Vagina (tissue), 2 donors: ENCODE measurements at regions not wholly inside any gene's neighbourhood (a gene's known extent, or its start where the extent isn't known, plus 50 kb on each side); places are given as distances from the start of the nearest gene placed in this dataset.

Experiments
- DNase-seq, 2 donors: peaks; one replicate each; pipeline ENCODE4 v3.0.0-alpha.2; 2017; ENCODE audit errors: extremely low spot score in 2 of 2
- H3K27ac ChIP-seq: fragments of 200-600 bp; sonication (generic); one replicate; pipeline ENCODE4 v1.5.1; 2019
- H3K27me3 ChIP-seq: fragments of 200-600 bp; sonication (generic); one replicate; pipeline ENCODE4 v1.5.1; 2019
- H3K36me3 ChIP-seq, 2 donors: fragments of 200-600 bp; sonication (generic); one replicate each; pipeline ENCODE4 v1.5.1; 2017 to 2019
- H3K4me1 ChIP-seq: fragments of 200-600 bp; sonication (generic); one replicate; pipeline ENCODE4 v1.5.1; 2019
- H3K4me3 ChIP-seq, 2 donors: fragments of 200-600 bp; sonication (generic); 1 replicate in 1 of 2; 2 replicates in 1 of 2; pipeline ENCODE4 v1.5.1; 2016 to 2019
- H3K9me3 ChIP-seq: fragments of 200-600 bp; sonication (generic); one replicate; pipeline ENCODE4 v1.5.1; 2019
- CTCF ChIP-seq, 3 experiments: fragments of 450-650 bp in 2 of 3; fragments of 200-600 bp in 1 of 3; sonication (generic) in 1 of 3; IDR thresholded peaks; one replicate each; pipeline ENCODE4 v1.5.1; 2017 to 2019; ENCODE audit warnings: antibody characterized with exemption in 3 of 3, mild to moderate bottlenecking in 2 of 3, moderate library complexity in 2 of 3
- POLR2A ChIP-seq, 2 donors: fragments of 450-650 bp; IDR thresholded peaks; one replicate each; pipeline ENCODE4 v1.6.1; 2017; ENCODE audit warnings: antibody characterized with exemption in 2 of 2, mild to moderate bottlenecking in 2 of 2, moderate library complexity in 2 of 2
- POLR2AphosphoS5 ChIP-seq, 2 donors: sonication (generic); formaldehyde crosslinking; IDR thresholded peaks; one replicate each; pipeline ENCODE4 v1.9.0; 2017; ENCODE audit warnings: antibody characterized with exemption in 2 of 2, mild to moderate bottlenecking in 2 of 2, low read depth in 1 of 2; ENCODE audit not compliant: insufficient read depth in 1 of 2
- intact Hi-C: fragments of 100-400 bp; cut with DNase I; formaldehyde crosslinking; loops from one replicate; pipeline ENCODE4 v1.15.1; 2023

DNA sequence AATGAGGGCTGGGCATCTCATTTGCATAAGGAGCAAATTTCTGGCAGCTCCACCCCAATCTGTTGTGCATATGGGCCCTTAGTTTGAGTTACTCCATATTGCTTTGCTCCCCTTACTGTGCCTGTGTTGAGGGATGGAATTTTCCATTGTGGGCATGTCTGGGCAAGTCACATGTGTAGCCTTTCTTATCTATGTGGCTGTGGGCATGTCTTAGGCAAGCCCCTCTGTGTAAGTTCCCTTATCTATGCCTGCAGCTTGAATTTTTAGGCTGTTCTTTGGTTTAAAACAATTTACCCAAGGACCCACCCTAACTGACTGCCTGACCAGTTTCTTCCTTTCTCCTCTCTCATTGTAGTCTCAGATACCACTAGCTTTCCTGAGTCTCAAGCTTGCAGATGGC lies 405.7 kb upstream of the NCAM2 start:
- Histone ChIP-seq H3K27me3 (no peaks in the 10 kb centered on the region), H3K36me3 (no peaks in the 10 kb centered on the region), H3K27ac (no peak overlapping the region), H3K9me3 (no peaks in the 10 kb centered on the region), H3K4me1 (no peaks in the 10 kb centered on the region), H3K4me3 (no peak overlapping the region)
- DNase-seq, result no peak
- no peak for TF ChIP-seq CTCF (IDR thresholded peaks at IDR 0.05)
- no peak for TF ChIP-seq POLR2AphosphoS5 (IDR thresholded peaks at IDR 0.05; ENCODE audit: insufficient read depth in 1 of 2, low read depth in 1 of 2)
- intact Hi-C loops, result no loop called here

DNA sequence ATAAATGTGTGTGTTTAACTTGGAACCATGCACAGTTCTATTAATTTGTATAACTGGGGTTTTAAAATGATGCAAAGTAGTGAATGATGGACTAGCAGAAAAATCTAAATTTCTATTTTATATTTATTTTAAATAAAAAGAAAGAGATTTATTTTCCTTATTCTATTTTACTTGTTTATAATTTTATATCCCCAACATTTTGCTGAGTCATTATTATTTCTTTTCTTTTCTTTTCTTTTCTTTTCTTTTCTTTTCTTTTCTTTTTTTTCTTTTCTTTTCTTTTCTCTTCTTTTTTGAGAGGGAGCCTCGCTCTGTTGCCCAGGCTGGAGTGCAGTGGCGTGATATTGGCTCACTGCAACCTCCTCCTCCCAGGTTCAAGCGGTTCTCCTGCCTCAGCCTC lies 395.0 kb upstream of the NCAM2 start:
- intact Hi-C loops, result no loop called here
- no peak for TF ChIP-seq POLR2A (IDR thresholded peaks at IDR 0.05)
- TF ChIP-seq POLR2AphosphoS5 (IDR thresholded peaks at IDR 0.05; ENCODE audit: insufficient read depth in 1 of 2, low read depth in 1 of 2), result no peak
- TF ChIP-seq CTCF (IDR thresholded peaks at IDR 0.05), result no peak
- Histone ChIP-seq H3K36me3 (no peaks in the 10 kb centered on the region), H3K4me3 (no peak overlapping the region), H3K27me3 (no peaks in the 10 kb centered on the region), H3K27ac (no peak overlapping the region), H3K9me3 (no peaks in the 10 kb centered on the region), H3K4me1 (no peaks in the 10 kb centered on the region)
- DNase-seq, result no peak

GRCh38 chr21:20611008-20611407 lies 387.2 kb upstream of the NCAM2 start:
- Histone ChIP-seq H3K9me3 (no peaks in the 10 kb centered on the region), H3K36me3 (no peaks in the 10 kb centered on the region), H3K4me3 (no peak overlapping the region), H3K27ac (no peak overlapping the region), H3K4me1 (no peaks in the 10 kb centered on the region), H3K27me3 (no peaks in the 10 kb centered on the region)
- no peak for TF ChIP-seq POLR2A (IDR thresholded peaks at IDR 0.05)
- no peak for TF ChIP-seq CTCF (IDR thresholded peaks at IDR 0.05)
- TF ChIP-seq POLR2AphosphoS5 (IDR thresholded peaks at IDR 0.05; ENCODE audit: insufficient read depth in 1 of 2, low read depth in 1 of 2), result no peak
- no peak for DNase-seq
- intact Hi-C loops, result no loop called here

DNA sequence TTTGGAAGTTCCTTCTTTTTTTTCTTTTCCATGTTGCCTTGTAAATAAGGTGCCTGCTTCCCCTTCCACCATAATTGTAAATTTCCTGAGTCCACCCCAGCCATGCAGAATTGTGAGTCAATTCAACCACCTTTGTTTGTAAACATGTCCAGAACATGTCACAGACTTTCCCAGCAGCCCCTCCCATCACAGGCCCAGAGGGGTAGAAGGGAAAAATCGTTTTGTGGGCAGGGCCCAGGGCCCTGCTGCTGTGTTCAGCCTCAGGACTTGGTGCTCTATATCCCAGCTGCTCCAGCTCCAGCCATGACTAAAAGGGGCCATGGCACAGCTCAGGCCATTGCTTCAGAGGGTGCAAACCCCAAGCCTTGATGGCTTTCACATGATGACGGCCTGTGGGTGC lies 384.6 kb upstream of the NCAM2 start:
- Histone ChIP-seq H3K4me3 (no peak overlapping the region), H3K27me3 (no peaks in the 10 kb centered on the region), H3K9me3 (no peaks in the 10 kb centered on the region), H3K27ac (no peak overlapping the region), H3K4me1 (no peaks in the 10 kb centered on the region), H3K36me3 (no peaks in the 10 kb centered on the region)
- intact Hi-C loops, result no loop called here
- TF ChIP-seq POLR2AphosphoS5 (IDR thresholded peaks at IDR 0.05; ENCODE audit: insufficient read depth in 1 of 2, low read depth in 1 of 2) (no peak), POLR2A (IDR thresholded peaks at IDR 0.05) (no peak), CTCF (IDR thresholded peaks at IDR 0.05) (no peak)
- DNase-seq, result no peak

DNA sequence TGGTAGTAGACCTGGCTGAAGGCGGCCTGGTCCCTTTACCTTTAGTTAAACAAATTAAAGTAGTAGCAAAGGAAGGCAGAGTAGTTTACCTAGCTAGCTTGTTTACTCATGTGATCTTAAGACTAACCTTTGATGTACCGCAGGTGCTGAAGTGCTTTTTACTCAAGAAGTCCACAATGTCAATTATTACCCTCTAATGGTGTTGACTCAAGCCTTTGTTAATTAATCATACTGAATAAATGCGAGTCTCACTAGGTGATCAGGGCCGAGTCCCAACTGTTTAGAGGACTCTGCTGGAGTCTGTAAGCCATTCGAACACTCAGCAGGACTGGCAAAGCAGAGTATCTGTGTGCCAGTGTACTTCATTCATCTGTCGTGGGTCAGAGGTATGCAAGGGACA lies 381.1 kb upstream of the NCAM2 start:
- Histone ChIP-seq H3K4me1 (no peaks in the 10 kb centered on the region), H3K27me3 (no peaks in the 10 kb centered on the region), H3K27ac (no peak overlapping the region), H3K4me3 (no peak overlapping the region), H3K36me3 (no peaks in the 10 kb centered on the region), H3K9me3 (no peaks in the 10 kb centered on the region)
- no peak for DNase-seq
- intact Hi-C loops, result no loop called here
- TF ChIP-seq POLR2A (IDR thresholded peaks at IDR 0.05) (no peak), POLR2AphosphoS5 (IDR thresholded peaks at IDR 0.05; ENCODE audit: insufficient read depth in 1 of 2, low read depth in 1 of 2) (no peak), CTCF (IDR thresholded peaks at IDR 0.05) (no peak)
